HCT116 (cell line): ENCODE measurements at regions not wholly inside any gene's neighbourhood (a gene's known extent, or its start where the extent isn't known, plus 50 kb on each side); places are given as distances from the start of the nearest gene placed in this dataset.

ENCODE experiments used
- EZH2 ChIP-seq: fragments of 200-600 bp; sonication (generic); IDR thresholded peaks from 2 replicates; pipeline ENCODE4 v1.6.1; 2017; ENCODE audit warnings: antibody characterized with exemption, mixed run types
- EZH2phosphoT487 ChIP-seq: fragments of 200-600 bp; IDR thresholded peaks from 2 replicates; pipeline ENCODE4 v1.6.1; 2018; ENCODE audit warnings: antibody characterized with exemption, borderline replicate concordance
- POLR2AphosphoS5 ChIP-seq: IDR thresholded peaks from 2 replicates; pipeline ENCODE4 v1.6.1; 2011; ENCODE audit warnings: mild to moderate bottlenecking, low read depth, low read length, moderate library complexity
- SIN3A ChIP-seq: IDR thresholded peaks from 2 replicates; pipeline ENCODE4 v1.6.1; 2012; ENCODE audit warnings: low read depth
- TF ChIP-seq, protein P1 (sequence below): IDR thresholded peaks from 2 replicates; pipeline ENCODE4 v1.6.1; 2011; ENCODE audit warnings: mild to moderate bottlenecking, low read length, moderate library complexity; ENCODE audit not compliant: insufficient replicate concordance; ENCODE audit errors: extremely low read depth
- TF ChIP-seq, protein P2 (sequence below), 3 experiments: fragments of 200-600 bp in 1 of 3; sonication (generic) in 1 of 3; IDR thresholded peaks in 2 of 3; conservative IDR thresholded peaks in 1 of 3; 2 replicates each; pipeline ENCODE4 v1.5.1; 2012 to 2017; ENCODE audit warnings: low read depth in 2 of 3, low read length in 2 of 3, antibody characterized with exemption in 1 of 3, borderline replicate concordance in 1 of 3, control low read depth in 1 of 3, mild to moderate bottlenecking in 1 of 3, mixed read lengths in 1 of 3, mixed run types in 1 of 3, moderate library complexity in 1 of 3; ENCODE audit not compliant: insufficient read depth in 1 of 3
- TF ChIP-seq, protein P3 (sequence below): IDR thresholded peaks from 2 replicates; pipeline ENCODE4 v1.6.1; 2012
- TF ChIP-seq, protein P4 (sequence below): IDR thresholded peaks from 2 replicates; pipeline ENCODE4 v1.6.1; 2012; ENCODE audit warnings: low read depth

DNA sequence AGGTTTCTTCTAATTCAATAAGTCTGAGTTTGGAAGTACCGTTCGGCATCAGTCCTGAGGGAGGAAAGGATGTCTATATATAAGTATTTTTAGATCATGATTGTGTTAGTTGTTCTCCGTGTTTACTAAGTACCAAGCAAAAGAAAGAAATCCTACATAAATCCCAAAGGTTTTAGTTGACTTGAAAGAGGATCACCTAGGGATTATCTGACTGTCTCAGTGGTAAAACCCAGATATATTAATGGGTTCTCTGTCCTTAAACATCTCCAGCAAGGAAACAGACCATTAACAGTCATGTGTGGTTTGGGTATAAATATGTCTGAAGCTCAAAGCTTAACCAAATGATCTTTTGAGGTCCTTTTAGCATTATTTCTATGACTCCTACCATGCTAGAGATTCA is 207.1 kb upstream of the RASGEF1B start:
- TF ChIP-seq, protein P1, sequence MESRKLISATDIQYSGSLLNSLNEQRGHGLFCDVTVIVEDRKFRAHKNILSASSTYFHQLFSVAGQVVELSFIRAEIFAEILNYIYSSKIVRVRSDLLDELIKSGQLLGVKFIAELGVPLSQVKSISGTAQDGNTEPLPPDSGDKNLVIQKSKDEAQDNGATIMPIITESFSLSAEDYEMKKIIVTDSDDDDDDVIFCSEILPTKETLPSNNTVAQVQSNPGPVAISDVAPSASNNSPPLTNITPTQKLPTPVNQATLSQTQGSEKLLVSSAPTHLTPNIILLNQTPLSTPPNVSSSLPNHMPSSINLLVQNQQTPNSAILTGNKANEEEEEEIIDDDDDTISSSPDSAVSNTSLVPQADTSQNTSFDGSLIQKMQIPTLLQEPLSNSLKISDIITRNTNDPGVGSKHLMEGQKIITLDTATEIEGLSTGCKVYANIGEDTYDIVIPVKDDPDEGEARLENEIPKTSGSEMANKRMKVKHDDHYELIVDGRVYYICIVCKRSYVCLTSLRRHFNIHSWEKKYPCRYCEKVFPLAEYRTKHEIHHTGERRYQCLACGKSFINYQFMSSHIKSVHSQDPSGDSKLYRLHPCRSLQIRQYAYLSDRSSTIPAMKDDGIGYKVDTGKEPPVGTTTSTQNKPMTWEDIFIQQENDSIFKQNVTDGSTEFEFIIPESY, result no peak
- no peak for TF ChIP-seq SIN3A
- TF ChIP-seq EZH2phosphoT487, result no peak
- no peak for TF ChIP-seq EZH2
- TF ChIP-seq, protein P2, sequence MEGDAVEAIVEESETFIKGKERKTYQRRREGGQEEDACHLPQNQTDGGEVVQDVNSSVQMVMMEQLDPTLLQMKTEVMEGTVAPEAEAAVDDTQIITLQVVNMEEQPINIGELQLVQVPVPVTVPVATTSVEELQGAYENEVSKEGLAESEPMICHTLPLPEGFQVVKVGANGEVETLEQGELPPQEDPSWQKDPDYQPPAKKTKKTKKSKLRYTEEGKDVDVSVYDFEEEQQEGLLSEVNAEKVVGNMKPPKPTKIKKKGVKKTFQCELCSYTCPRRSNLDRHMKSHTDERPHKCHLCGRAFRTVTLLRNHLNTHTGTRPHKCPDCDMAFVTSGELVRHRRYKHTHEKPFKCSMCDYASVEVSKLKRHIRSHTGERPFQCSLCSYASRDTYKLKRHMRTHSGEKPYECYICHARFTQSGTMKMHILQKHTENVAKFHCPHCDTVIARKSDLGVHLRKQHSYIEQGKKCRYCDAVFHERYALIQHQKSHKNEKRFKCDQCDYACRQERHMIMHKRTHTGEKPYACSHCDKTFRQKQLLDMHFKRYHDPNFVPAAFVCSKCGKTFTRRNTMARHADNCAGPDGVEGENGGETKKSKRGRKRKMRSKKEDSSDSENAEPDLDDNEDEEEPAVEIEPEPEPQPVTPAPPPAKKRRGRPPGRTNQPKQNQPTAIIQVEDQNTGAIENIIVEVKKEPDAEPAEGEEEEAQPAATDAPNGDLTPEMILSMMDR (IDR thresholded peaks at IDR 0.05 in 2 of 3, conservative IDR thresholded peaks at IDR 0.05 in 1 of 3; ENCODE audit: borderline replicate concordance in 1 of 3, insufficient read depth in 1 of 3, low read depth in 2 of 3, low read length in 2 of 3), result no peak
- TF ChIP-seq, protein P3, sequence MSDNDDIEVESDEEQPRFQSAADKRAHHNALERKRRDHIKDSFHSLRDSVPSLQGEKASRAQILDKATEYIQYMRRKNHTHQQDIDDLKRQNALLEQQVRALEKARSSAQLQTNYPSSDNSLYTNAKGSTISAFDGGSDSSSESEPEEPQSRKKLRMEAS, result no peak
- TF ChIP-seq, protein P4, sequence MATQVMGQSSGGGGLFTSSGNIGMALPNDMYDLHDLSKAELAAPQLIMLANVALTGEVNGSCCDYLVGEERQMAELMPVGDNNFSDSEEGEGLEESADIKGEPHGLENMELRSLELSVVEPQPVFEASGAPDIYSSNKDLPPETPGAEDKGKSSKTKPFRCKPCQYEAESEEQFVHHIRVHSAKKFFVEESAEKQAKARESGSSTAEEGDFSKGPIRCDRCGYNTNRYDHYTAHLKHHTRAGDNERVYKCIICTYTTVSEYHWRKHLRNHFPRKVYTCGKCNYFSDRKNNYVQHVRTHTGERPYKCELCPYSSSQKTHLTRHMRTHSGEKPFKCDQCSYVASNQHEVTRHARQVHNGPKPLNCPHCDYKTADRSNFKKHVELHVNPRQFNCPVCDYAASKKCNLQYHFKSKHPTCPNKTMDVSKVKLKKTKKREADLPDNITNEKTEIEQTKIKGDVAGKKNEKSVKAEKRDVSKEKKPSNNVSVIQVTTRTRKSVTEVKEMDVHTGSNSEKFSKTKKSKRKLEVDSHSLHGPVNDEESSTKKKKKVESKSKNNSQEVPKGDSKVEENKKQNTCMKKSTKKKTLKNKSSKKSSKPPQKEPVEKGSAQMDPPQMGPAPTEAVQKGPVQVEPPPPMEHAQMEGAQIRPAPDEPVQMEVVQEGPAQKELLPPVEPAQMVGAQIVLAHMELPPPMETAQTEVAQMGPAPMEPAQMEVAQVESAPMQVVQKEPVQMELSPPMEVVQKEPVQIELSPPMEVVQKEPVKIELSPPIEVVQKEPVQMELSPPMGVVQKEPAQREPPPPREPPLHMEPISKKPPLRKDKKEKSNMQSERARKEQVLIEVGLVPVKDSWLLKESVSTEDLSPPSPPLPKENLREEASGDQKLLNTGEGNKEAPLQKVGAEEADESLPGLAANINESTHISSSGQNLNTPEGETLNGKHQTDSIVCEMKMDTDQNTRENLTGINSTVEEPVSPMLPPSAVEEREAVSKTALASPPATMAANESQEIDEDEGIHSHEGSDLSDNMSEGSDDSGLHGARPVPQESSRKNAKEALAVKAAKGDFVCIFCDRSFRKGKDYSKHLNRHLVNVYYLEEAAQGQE, result no peak
- no peak for TF ChIP-seq POLR2AphosphoS5
